ENCODE measurements at regions not wholly inside any gene's neighbourhood (a gene's known extent, or its start where the extent isn't known, plus 50 kb on each side); places are given as distances from the start of the nearest gene placed in this dataset.

DNA sequence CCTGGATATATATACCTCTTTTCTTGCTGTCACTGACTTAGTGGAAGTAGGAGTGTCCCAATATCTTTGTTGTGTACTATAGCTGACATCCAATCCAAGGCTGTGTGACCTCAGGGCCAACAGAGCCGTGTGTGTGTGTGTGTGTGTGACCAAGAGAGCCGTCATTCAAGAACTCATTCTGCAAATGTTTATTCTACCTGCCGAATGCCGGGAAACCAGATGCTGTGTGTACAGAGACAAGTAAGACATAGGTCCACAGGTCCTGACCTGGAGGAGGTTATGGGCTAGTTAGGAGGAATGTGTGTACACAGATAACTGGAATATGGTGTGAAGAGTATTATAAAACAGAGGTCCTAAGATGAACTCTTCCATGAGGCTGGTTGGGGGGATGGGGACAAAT is 190.0 kb downstream of the DHX35 start:
- no peak for DNase-seq
- H3K9me3 Mint-ChIP-seq, result no peaks in the 10 kb centered on the region
- no peak overlapping the region for H3K27ac Mint-ChIP-seq
- no peak overlapping the region for H3K4me3 Mint-ChIP-seq
- H3K36me3 Mint-ChIP-seq (ENCODE audit: insufficient read depth), result peaks cover 4% of the 10 kb centered on the region
- H3K4me1 Mint-ChIP-seq (ENCODE audit: low read depth in 2 of 2), result no peaks in the 10 kb centered on the region
- no peak for ATAC-seq (replicated peaks)
- H3K27me3 Mint-ChIP-seq, result peaks cover 31 to 57% of the 10 kb centered on the region in 2 donors

DNA sequence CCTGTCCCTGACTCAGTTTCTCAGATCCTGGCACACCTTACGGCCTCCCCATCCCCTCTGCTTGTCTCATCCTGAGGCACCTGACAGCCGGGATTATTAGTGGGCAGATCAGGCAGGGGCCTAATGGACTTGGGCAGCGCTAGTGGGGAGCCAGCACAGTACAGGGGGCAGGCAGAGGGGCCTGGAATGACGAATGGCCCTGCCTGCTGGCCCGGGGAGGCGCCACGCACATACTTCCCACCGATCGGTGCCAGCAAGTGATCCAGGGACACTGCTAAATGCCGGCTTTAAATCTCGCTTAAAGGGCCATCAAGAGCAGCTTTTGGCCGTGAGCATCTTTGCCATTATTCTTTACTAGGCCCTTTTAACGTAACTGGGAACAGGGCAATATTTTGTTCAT is 188.4 kb downstream of the DHX35 start:
- H3K36me3 Mint-ChIP-seq (ENCODE audit: insufficient read depth), result peaks cover 4% of the 10 kb centered on the region
- no peak overlapping the region for H3K27ac Mint-ChIP-seq
- H3K4me3 Mint-ChIP-seq, result no peak overlapping the region
- no peaks in the 10 kb centered on the region for H3K4me1 Mint-ChIP-seq (ENCODE audit: low read depth in 2 of 2)
- H3K27me3 Mint-ChIP-seq, result peaks cover 27 to 56% of the 10 kb centered on the region in 2 donors
- ATAC-seq (replicated peaks) (no peak), DNase-seq (no peak)
- no peaks in the 10 kb centered on the region for H3K9me3 Mint-ChIP-seq

DNA sequence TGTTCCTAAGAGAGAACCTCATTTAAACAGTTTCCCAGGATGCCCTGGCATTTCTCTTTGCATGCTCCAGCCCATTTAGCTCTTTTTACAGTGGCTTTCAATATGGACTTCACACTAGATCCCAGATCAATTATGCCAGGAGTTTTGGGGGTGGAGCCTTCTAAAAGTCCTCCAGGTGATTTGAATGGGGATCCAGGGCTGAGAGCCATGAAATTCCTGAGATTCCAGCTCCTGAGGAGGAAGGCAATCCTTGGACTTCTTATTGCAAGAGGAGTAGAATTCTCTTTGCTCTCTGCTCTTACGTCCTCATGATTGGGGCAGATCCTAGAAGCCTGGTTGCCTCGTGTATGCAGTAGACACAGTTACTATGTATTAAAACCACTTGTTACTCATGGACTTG is 184.2 kb downstream of the DHX35 start:
- Mint-ChIP-seq H3K4me1 (ENCODE audit: low read depth in 2 of 2) (no peaks in the 10 kb centered on the region), H3K36me3 (ENCODE audit: insufficient read depth) (peaks cover 4% of the 10 kb centered on the region), H3K4me3 (no peak overlapping the region), H3K9me3 (no peaks in the 10 kb centered on the region), H3K27me3 (peaks cover 11 to 36% of the 10 kb centered on the region in 2 donors), H3K27ac (no peak overlapping the region)
- no peak for ATAC-seq (replicated peaks)
- DNase-seq, result no peak

DNA sequence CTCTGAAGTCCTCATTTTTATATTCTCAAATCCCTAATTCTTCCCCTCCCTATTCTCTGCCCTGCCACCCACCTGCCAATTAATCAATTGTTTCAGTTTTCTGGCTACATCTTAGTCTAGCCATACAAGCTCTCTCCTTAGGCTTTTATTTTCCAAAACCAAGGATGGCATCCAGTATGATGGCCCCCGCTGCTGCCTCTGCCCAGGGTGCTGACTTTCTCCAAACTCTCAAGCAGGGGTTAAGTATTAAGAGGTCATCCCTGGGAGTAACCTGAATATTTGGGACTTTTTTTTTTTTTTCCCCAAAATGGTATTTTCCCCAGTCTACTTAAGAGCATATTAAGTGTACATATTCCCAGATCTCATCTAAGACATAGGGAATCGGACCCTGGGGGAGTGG is 183.8 kb downstream of the DHX35 start:
- peaks cover 8% of the 10 kb centered on the region for H3K36me3 Mint-ChIP-seq (ENCODE audit: insufficient read depth)
- no peak for ATAC-seq (replicated peaks)

DNA sequence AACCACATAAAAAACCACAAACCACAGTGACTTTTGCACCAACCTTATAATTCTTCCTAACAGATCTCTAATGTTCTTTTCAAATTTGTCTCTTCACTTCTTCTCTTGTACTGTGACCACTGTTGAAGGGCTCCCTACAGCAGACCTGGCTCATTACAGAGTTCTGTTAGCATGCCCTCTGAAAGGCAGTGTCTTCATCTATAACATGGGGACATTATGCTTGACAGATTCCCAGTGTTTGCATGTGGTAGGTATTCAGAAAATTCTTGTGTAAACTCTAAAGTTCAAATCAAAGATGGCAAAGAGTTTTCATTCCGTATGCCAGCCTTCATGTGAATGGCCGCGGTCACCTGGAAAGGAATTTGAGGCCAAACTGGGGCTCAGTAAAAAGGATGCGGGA is 182.6 kb downstream of the DHX35 start:
- Mint-ChIP-seq H3K9me3 (no peaks in the 10 kb centered on the region), H3K4me3 (no peak overlapping the region), H3K4me1 (ENCODE audit: low read depth in 2 of 2) (no peaks in the 10 kb centered on the region), H3K27me3 (peaks cover 4 to 27% of the 10 kb centered on the region in 2 donors), H3K27ac (no peak overlapping the region), H3K36me3 (ENCODE audit: insufficient read depth) (peaks cover 3% of the 10 kb centered on the region)
- DNase-seq, result no peak
- ATAC-seq (replicated peaks), result no peak

More for the DNA sequence above, 183.8 kb downstream of the DHX35 start:
- no peak overlapping the region for H3K27ac Mint-ChIP-seq
- no peak overlapping the region for H3K4me3 Mint-ChIP-seq
- no peaks in the 10 kb centered on the region for H3K4me1 Mint-ChIP-seq (ENCODE audit: low read depth in 2 of 2)
- no peak for DNase-seq
- no peaks in the 10 kb centered on the region for H3K9me3 Mint-ChIP-seq
- H3K27me3 Mint-ChIP-seq, result peaks cover 6 to 31% of the 10 kb centered on the region in 2 donors

DNA sequence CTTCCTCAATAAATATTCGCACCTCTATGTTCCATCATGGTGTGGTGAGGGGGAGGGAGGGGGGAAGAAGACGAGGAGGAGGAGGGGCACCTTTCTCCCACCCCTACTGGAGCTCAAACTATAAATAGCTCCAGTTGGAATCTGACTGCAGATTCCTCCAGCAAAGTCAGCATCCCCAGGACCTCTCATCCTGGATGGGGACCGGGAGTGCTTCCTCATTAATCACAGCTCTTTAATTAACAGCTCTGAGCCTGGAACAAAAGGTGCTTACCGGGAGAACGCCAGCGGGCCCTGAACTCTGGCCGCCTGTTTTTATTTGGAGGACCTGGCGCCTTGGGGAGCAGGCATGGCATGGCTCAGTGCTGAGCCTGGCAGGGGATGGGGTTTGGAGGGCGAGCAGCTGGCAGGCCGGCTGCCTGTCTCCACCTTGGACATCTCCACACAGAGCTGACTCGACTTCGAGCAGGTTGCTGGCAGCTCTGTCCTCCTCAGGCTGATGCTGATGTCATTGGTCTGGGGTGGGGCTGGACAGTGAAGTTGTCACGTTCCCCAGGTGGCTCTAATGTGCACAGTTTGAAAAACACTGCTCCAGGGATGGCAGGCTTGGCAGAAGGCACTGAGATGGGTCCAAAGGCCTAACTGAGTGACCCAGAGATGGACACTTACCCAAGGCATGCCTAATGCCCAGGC is 180.4 kb downstream of the DHX35 start:
- Mint-ChIP-seq H3K27ac (no peak overlapping the region), H3K27me3 (peaks cover 16 to 36% of the 10 kb centered on the region in 2 donors)
- ATAC-seq (replicated peaks), result no peak

DNA sequence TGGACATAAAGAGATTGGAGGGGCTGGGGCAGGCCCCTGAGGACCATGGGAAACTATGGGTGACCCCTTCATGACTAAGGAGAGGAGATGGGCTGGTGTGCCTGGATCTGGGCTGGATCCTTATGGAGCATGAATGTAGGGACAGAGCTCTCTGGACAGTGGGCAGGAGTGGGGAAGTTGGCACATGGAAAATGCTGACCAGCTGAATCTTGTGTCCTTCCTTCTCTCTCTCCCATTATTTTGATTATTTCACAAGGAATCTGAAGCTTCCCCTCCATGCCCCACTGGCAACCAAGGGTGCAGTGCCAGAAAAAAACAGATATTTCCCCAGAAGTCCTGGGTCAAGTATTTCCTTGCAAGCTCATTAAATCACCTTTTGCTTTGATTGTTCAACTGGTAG is 175.2 kb downstream of the DHX35 start:
- no peaks in the 10 kb centered on the region for H3K4me1 Mint-ChIP-seq (ENCODE audit: low read depth in 2 of 2)
- DNase-seq (no peak), ATAC-seq (replicated peaks) (no peak)
- H3K27me3 Mint-ChIP-seq, result peaks cover 28 to 42% of the 10 kb centered on the region in 2 donors
- H3K27ac Mint-ChIP-seq, result no peak overlapping the region
- no peak overlapping the region for H3K4me3 Mint-ChIP-seq
- H3K36me3 Mint-ChIP-seq (ENCODE audit: insufficient read depth), result peaks cover 6% of the 10 kb centered on the region
- no peaks in the 10 kb centered on the region for H3K9me3 Mint-ChIP-seq

More for the DNA sequence above, 180.4 kb downstream of the DHX35 start:
- no peaks in the 10 kb centered on the region for H3K4me1 Mint-ChIP-seq (ENCODE audit: low read depth in 2 of 2)
- no peaks in the 10 kb centered on the region for H3K9me3 Mint-ChIP-seq
- no peak overlapping the region for H3K4me3 Mint-ChIP-seq
- DNase-seq, result no peak
- H3K36me3 Mint-ChIP-seq (ENCODE audit: insufficient read depth), result peaks cover 5% of the 10 kb centered on the region

DNA sequence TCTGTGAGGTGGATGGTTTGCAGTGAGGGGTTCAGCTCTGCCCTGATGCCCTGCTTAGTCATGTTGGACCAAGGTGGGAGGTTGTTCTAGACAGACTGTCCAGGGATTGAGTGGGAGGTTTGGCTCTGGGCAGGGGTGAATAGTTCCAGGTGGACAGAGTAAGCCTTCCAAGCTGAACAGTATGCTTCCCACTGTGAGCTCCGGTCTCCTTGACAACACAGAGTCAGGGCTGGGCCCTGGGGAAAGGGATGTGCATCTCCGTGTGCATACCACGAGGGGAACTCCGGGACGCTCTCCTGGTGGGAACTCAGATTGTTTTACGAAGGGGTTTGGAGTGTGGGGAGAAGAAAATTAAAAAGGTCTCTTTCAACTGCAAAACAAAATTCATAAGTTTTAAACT is 174.7 kb downstream of the DHX35 start:
- ATAC-seq (replicated peaks) (no peak), DNase-seq (no peak)
- H3K36me3 Mint-ChIP-seq (ENCODE audit: insufficient read depth), result peaks cover 6% of the 10 kb centered on the region
- H3K27me3 Mint-ChIP-seq, result peaks cover 28 to 42% of the 10 kb centered on the region in 2 donors
- H3K27ac Mint-ChIP-seq, result no peak overlapping the region
- no peaks in the 10 kb centered on the region for H3K9me3 Mint-ChIP-seq
- no peak overlapping the region for H3K4me3 Mint-ChIP-seq
- H3K4me1 Mint-ChIP-seq (ENCODE audit: low read depth in 2 of 2), result no peaks in the 10 kb centered on the region

DNA sequence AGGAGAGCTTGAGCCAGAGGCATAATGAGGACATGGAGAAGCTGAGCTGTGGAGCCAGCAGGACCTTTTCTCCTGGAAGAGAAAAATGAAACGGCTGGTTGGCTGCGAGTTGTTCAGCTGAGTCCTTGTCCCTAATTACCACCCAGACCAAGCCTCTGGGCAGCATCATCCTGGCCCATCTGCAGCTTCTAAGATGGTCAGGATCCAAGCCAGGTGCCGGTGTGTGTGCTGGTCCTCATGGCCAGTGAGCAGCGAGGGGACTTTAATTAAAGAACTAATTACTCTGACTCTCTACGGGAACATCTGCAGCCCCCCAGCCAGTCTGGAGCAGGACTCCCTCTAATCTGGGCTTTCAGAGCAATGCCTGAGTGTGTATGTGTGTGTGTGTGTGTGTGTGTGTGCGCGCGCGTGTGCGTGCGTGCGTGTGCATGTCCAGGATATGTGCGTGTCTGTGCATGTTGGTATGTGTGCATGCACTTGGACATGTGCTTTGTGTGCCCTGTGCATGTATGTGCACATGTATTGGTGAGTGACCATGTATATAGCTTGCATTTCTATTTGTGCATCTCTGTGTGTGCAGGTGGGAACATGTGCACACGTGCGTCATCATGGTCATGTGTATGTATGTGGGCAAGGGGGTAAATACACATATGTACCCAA is 173.9 kb downstream of the DHX35 start:
- no peak for ATAC-seq (replicated peaks)
- Mint-ChIP-seq H3K9me3 (no peaks in the 10 kb centered on the region), H3K27ac (no peak overlapping the region), H3K36me3 (ENCODE audit: insufficient read depth) (peaks cover 2% of the 10 kb centered on the region), H3K27me3 (peaks cover 28 to 42% of the 10 kb centered on the region in 2 donors), H3K4me3 (no peak overlapping the region), H3K4me1 (ENCODE audit: low read depth in 2 of 2) (no peaks in the 10 kb centered on the region)
- no peak for DNase-seq

DNA sequence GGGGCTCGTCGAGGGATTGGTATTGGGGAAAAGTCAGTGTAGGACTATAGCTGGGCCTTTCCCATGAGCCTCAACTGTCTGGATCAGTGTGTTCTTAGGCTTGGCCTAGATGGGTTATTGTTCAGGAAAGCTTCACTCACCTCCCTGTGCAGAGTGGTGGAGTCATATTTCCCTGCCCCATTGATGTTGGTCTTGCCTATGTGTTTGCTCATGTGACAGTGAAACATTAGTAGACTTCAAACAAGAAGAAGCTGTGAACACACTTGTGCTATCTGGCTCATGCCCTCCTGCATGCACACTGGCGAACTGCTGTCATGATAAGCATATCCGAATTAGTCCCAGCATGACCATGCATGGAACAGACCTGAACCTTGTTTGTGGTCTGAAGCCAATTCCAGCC is 171.1 kb downstream of the DHX35 start:
- no peaks in the 10 kb centered on the region for H3K4me1 Mint-ChIP-seq (ENCODE audit: low read depth in 2 of 2)
- H3K36me3 Mint-ChIP-seq (ENCODE audit: insufficient read depth), result peaks cover 2% of the 10 kb centered on the region
- no peak for ATAC-seq (replicated peaks)
- H3K27ac Mint-ChIP-seq, result no peak overlapping the region
- H3K4me3 Mint-ChIP-seq, result no peak overlapping the region
- no peaks in the 10 kb centered on the region for H3K9me3 Mint-ChIP-seq
- no peak for DNase-seq
- H3K27me3 Mint-ChIP-seq, result peaks cover 14 to 20% of the 10 kb centered on the region in 2 donors

DNA sequence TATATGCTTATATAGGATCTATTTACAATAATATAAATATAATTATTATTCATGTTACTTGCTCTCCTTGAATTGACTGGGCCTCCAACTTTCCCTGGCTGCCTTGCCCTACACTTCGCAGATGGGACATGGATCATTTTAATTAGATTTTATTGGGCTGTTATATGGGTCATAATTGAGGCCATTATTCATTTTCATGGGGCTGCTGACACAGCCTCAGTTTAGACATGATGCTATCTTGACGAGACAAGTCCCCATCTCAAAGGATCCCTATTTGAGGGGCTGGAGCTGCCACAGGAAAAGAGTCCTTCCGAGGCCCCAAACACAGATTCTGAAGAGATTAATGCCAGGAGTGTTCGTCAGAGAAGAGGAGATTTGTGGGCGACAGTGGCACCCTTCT is 170.4 kb downstream of the DHX35 start:
- H3K36me3 Mint-ChIP-seq (ENCODE audit: insufficient read depth), result peaks cover under 1% of the 10 kb centered on the region
- ATAC-seq (replicated peaks), result no peak

DNA sequence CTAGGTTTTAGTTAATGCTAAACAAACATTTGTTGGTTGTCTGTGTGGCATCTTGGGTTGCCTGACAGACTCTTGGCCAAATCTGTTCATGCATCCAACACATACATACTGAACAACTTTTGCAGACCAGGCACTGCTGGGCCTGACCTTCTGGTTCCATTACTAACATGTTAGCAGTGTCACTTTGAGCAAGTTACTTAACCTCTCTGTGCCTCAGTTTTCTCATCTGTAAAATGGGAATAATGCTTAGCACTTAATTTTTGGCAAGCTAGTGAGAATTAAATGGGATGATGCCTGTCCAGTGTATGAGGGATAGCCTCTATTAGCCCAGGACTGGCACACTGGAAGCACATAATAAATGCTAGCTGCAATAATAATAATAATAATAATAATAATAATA is 169.9 kb downstream of the DHX35 start:
- no peaks in the 10 kb centered on the region for H3K4me1 Mint-ChIP-seq (ENCODE audit: low read depth in 2 of 2)
- H3K27ac Mint-ChIP-seq, result no peak overlapping the region
- no peak for DNase-seq
- no peak overlapping the region for H3K4me3 Mint-ChIP-seq
- peaks cover 8 to 11% of the 10 kb centered on the region in 2 donors for H3K27me3 Mint-ChIP-seq
- H3K9me3 Mint-ChIP-seq, result no peaks in the 10 kb centered on the region
- H3K36me3 Mint-ChIP-seq (ENCODE audit: insufficient read depth), result no peaks in the 10 kb centered on the region
- no peak for ATAC-seq (replicated peaks)

More for the DNA sequence above, 170.4 kb downstream of the DHX35 start:
- no peak for DNase-seq
- Mint-ChIP-seq H3K27me3 (peaks cover 13 to 15% of the 10 kb centered on the region in 2 donors), H3K4me3 (no peak overlapping the region), H3K27ac (no peak overlapping the region), H3K9me3 (no peaks in the 10 kb centered on the region), H3K4me1 (ENCODE audit: low read depth in 2 of 2) (no peaks in the 10 kb centered on the region)

DNA sequence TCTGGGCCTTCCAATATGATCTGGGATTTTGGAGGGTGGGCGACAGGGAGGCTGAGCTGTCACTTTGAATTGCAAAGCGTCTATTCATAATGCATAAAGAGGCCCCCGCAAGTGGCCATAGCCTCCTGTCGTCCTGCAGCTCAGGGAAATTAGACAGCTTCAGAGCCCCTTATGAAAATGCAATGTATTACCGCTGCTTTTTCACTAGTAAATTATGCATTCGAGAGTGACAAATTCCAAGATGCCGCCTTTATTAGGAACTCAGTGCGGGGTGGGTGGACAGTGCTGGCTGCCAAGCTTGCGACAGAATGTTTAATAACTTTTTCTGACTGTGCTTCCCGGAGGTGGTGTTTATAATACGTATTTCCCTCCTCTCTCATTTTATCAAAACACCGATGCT is 168.5 kb downstream of the DHX35 start:
- ATAC-seq (replicated peaks), result no peak
- H3K27me3 Mint-ChIP-seq, result peaks cover 0 to 7% of the 10 kb centered on the region in 2 donors
- H3K36me3 Mint-ChIP-seq (ENCODE audit: insufficient read depth), result no peaks in the 10 kb centered on the region
- no peaks in the 10 kb centered on the region for H3K4me1 Mint-ChIP-seq (ENCODE audit: low read depth in 2 of 2)
- DNase-seq, result no peak
- H3K4me3 Mint-ChIP-seq, result no peak overlapping the region
- no peak overlapping the region for H3K27ac Mint-ChIP-seq
- no peaks in the 10 kb centered on the region for H3K9me3 Mint-ChIP-seq

DNA sequence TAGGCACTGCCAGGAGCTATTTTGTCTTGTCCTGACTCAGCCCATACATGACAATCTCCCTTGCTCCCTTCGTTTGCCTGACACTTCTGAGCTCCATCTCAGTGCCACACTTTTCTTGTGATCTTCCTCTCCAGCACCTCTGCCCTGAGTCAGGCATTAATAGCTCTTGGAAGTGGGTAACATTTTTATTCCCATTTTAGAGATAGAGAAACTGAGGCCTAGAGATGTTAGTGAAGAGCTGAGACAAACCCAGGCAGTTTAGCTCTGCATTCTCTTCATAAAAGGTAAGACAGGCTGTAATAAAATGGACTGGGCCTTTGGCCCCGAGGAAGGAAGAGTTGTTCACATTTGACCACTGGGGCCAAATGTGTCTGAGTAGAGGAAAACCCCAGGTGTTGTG is 167.4 kb downstream of the DHX35 start:
- Mint-ChIP-seq H3K36me3 (ENCODE audit: insufficient read depth) (no peaks in the 10 kb centered on the region), H3K9me3 (peaks cover 0 to 3% of the 10 kb centered on the region in 2 donors), H3K27ac (no peak overlapping the region), H3K4me3 (no peak overlapping the region), H3K4me1 (ENCODE audit: low read depth in 2 of 2) (no peaks in the 10 kb centered on the region), H3K27me3 (peaks cover 2 to 14% of the 10 kb centered on the region in 2 donors)
- no peak for DNase-seq
- no peak for ATAC-seq (replicated peaks)
